Activated CD8-positive, alpha-beta memory T cell treated with anti-CD3 and anti-CD28 coated beads for 4 hours (primary cell): ENCODE measurements at regions not wholly inside any gene's neighbourhood (a gene's known extent, or its start where the extent isn't known, plus 50 kb on each side); places are given as distances from the start of the nearest gene placed in this dataset.

Experiments
- DNase-seq, 2 donors: peaks; one replicate each; pipeline ENCODE4 v3.0.0-alpha.2; 2020; ENCODE audit warnings: low read depth in 2 of 2

GRCh38 chr3:124535306-124535705 is 194.9 kb upstream of the UMPS start:
- no peak for DNase-seq

DNA sequence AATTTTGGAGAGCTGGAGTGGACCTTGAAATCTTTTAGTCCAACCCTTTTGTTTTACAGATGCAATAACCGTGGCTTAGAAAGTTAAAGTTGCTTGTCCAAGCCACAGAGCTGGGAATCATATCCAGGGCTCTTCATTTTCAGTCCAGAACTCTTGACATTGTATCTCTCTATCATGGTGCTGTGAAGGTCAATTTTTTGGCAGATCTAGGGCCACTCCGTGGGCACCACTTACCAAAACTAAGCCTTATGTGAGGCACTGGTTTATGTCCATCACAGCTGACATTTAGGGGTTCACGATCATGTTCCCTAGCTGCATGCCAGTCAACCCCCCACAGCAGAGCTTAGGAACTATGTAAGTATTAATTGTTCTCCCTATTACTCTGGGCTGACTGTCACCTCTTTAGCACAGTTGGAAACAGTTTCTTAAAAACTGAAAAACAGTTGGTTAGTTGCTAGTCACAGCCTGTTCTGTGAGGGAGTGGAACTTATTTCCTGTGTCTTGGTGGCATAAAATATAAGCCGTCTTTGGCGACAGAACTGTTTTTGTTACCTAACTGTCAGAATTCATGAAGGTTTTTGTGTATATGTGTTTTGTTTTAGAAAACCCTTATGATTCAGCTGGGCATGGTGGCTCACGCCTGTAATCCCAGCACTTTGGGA is 189.6 kb upstream of the UMPS start:
- DNase-seq: no peak

DNA sequence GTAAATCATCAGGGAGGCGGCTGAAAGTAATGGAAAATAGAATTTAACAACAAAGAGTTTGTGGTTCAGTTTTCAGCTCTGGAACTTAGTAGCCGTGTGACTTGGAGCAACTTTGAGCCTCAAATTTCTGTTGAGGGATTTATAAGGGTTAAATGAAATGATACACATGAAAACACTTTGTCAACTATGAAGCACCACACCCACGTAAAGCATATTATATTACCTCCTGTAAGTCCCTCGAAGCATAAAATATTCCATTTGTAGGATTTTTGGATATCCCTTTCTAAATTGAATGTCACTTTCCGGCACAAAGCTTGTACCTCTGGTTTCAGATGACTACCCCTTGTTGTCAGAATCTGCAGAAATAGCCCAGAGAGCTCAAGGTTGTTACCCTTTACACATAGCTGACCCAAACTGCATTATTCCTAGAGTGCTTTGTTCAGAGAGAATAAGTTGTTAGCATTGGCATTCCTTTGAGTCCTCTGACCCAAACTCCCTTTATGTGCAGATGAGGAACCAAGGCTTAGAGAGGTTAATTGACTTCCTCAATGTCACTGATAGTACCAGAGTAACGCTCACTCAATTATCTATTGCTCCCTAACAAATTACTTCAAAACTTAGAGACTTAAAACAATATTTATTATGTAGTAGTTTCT is 187.9 kb upstream of the UMPS start:
- DNase-seq: no peak

DNA sequence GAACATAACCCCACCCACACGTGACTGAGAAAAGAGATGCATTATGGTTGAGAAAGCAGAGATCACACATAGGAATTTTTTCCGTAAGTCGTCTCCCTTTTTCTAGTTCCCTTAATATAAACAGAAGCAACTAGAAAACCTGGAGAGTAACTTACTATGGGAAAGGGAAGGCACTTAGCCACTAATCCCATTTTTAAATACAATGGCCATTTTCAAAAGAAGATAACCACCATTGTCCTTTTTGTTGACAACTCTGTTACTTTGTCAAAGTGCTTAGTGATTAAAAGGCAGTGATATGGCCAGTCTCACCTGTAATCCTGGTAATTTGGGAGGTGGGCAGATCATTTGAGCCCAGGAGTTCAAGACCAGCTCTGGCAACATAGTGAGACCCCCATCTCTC is 184.4 kb upstream of the UMPS start:
- DNase-seq: no peak

DNA sequence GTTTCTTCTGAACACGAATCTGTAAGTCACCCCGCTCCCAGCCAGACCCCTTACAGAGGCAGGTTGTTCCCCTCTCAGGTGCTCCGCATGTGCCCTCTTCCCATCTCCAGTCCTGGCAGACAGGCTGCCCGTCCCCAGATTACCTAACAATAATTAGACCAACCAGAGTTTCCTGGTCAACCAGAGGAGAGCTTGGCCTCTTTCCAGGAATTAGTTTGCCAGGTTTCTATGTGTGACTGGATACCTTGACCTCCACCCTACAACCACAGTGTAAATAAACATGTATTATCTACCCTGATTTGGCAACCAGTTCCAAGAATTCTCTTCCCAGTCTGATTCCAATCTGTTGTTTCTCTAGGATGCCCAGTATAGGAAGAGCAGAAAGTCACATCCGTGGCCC is 178.0 kb upstream of the UMPS start:
- DNase-seq: no peak

DNA sequence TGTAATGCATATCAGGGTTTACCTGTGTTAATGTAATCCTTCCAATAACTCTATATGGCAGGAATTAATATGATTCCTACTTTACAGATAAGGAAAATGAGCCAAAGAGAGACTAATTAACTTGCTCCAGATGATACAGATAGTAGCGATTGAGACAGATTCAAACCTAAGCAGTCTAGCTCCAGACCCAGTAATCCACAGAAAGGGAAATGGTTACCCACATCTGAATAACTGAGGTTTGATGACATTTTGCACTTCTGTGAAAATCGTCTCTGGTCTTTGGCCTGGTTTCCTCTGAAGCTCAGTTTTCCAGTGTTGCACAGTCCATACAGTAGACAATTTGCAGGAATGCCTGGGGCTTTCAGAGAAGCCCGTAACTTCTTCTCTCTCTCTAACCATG is 177.1 kb upstream of the UMPS start:
- DNase-seq: no peak

DNA sequence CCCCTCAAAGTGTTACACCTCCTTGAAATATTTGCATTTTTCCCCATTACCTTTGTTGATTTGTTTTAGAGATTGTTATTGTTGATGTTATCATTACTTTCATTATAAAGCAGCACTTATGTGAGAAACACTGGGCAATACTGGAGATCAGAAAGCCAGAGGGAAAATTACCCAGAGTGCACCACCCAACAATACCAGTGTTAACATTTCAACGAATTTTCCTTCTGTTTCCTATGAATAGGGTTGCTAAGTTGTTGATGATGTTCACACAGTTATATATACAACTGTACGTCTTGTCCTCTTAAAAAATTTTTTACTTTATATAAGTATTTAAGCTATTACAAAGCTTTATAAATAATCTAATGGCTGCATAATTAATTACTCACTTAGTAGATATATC is 173.6 kb upstream of the UMPS start:
- no peak for DNase-seq

- no peak for DNase-seq
Observed at GRCh38 chr3:124557433-124558232, 172.6 kb upstream of the UMPS start.

- DNase-seq: no peak
Observed at GRCh38 chr3:124558991-124559845, 171.0 kb upstream of the UMPS start.

GRCh38 chr3:124559846-124560574 is 170.2 kb upstream of the UMPS start:
- peak in 1 of 2 donors; percentile 12 for DNase-seq

GRCh38 chr3:124560666-124561215 is 169.5 kb upstream of the UMPS start:
- DNase-seq: no peak

DNA sequence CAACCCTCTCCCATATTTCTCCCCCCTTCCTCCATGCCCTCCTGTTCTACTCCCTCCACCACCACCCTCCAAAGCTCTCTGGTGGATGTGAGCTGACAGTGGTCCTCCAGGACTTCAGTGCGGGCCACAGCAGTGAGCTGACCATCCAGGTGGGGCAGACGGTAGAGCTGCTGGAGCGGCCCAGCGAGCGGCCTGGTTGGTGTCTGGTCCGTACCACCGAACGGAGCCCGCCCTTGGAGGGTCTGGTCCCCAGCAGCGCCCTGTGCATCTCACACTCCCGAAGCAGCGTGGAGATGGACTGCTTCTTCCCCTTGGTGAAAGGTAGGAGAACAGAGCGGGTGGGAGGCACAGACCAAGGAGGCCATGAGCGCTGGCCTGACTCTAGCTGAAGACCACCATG is 167.5 kb upstream of the UMPS start:
- DNase-seq: no peak

DNA sequence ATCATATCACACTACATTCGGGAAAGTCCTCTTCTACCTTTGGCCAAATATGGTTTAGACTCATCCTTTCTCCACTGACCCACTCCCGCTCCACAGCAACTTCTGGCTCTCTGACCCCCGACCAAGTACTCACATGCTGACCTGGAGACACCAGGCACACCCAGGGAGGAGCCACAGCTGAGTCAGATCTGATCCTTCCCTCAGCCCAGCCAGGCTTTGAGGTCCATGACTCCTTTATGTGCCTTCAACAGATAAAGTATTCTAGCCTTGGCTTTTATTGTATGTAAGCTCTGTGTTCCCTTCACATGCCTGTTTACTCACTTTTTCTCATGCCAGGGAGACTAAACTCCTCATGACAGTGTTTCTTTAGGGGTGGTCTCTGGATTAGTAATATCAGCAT is 166.9 kb upstream of the UMPS start:
- no peak for DNase-seq

GRCh38 chr3:124565013-124565412 is 165.2 kb upstream of the UMPS start:
- DNase-seq: peak in 1 of 2 donors; percentile 6

- no peak for DNase-seq
Observed at GRCh38 chr3:124565551-124565950, 164.7 kb upstream of the UMPS start.

DNA sequence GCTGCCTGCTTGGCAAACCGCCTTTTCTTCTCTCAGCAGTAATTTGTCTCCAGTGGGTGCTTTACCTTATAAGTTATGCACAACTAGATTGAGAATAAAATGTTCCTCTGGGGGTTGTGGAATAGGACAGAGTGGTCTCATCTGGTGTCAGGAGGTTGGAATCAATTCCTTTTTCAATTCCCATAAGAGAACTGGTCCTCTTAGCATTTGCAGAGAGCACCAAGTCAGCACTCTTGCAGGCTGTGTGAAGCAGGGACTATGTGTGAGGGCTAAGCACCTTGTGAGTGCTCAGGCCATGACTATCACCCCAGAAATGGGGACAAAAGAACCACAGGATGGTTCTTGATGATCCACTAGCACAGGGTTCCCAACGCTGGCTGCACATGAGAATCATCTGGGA is 163.6 kb upstream of the UMPS start:
- no peak for DNase-seq

DNA sequence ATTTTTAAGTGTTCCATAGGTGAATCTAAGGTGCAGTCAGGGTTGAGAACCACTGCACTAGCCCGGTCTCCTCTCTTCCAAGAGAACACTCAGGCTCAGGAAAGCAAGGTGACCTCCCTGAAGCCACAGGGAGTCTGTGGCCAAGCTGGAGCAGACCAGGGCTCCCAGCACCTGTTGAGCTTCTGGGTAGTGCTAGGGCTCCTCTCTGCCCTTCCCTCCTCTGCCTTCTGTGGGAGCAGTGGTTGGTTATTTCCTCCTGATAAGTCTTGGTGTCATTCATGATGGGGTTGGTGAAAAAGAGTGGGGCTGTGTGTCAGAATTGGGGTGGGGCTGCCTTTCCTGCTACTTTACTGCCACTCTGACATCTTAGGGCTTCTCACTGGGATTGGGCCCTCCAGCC is 163.1 kb upstream of the UMPS start:
- no peak for DNase-seq

- no peak for DNase-seq
Observed at GRCh38 chr3:124569761-124570160, 160.5 kb upstream of the UMPS start.

GRCh38 chr3:124570232-124570631 is 160.0 kb upstream of the UMPS start:
- no peak for DNase-seq

DNA sequence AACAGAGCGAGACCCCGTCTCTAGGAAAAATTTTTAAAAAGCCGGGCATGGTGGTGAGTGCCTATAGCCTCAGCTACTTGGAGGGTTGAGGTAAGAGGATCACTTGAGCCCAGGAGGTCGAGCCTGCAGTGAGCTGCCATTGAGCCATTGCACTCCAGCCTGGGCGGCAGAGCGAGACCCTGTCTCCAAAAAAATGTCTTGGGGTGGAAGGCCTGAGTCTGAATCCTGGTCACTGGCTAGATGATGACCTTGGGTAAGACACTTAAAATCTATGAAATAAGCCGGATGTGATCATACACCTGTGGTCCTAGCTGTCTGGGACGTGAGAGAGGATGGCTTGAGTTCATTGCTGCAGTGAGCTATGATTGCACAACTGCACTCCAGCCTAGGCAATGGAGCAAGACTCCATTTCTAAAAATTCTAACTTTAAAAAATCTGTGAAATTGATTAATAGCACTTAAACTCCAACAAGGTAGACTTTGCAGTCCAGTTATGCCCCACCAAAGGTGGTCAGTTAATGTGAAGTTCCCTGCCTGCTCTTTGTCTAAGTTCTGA is 157.3 kb upstream of the UMPS start:
- no peak for DNase-seq

DNA sequence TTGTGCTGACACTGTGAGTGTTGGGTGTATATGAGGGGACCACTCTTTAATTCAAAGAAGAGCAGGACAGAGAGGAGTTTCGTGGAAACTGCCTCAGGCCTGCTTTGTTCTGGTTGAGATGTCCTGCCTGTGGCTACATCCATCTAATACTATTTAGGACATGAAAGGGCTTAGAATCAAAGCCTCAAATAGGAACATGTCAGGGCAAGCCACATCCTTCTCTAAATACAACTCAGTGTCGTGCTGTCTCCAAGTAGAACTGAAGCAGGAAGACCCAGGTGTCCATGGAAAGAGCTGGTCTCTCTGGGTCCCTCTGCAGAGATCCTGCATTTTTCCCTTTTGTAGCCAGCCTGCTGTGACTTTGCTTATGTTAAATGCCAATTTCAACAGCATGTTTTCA is 156.2 kb upstream of the UMPS start:
- DNase-seq: no peak
